HepG2 (cell line): ENCODE measurements at regions not wholly inside any gene's neighbourhood (a gene's known extent, or its start where the extent isn't known, plus 50 kb on each side); places are given as distances from the start of the nearest gene placed in this dataset.

Source experiments
- ATAC-seq: fragments of 200-7000 bp; cut with Tn5 transposase; 3 replicates; pipeline ENCODE4 v1.9.1; 2020; ENCODE audit warnings: mild to moderate bottlenecking, moderate library complexity
- BruUV-seq: library from RNA; stranded (reverse); fragments of 400-500 nt; replicated peaks from 2 replicates; lab custom pipeline; 2021; lab: Mats Ljungman, UMichigan
- CTCF ChIA-PET: fragments of 300-600 bp; formaldehyde crosslinking; extraction: SDS; loops from one replicate; lab custom pipeline; 2021; ENCODE audit warnings: low total read pairs, inconsistent platforms, low intra/inter-chr PET ratio; lab: Yijun Ruan, JAX
- POLR2A ChIA-PET: fragments of 350-600 bp; sonication (Branson Sonifier 250); formaldehyde crosslinking; loops from one replicate; lab custom pipeline; 2020; ENCODE audit warnings: antibody characterized with exemption, inconsistent platforms; lab: Yijun Ruan, JAX
- DNase-seq: peaks from one replicate; pipeline ENCODE4 v3.0.0-alpha.2; 2015; ENCODE audit warnings: low spot score
- FAIRE-seq: peaks from 3 replicates; lab custom pipeline; 2011; peaks lifted over from hg19 to GRCh38; lab: Jason Lieb, UNC
- H2AFZ ChIP-seq: one replicate; pipeline ENCODE4 v1.6.1; 2011; ENCODE audit warnings: low read length, inconsistent platforms
- H3K27ac ChIP-seq: fragments of 300-600 bp; 3 replicates; pipeline ENCODE4 v1.8.0; 2011; ENCODE audit warnings: mixed run types, mild to moderate bottlenecking, mixed read lengths, low read length, inconsistent platforms; ENCODE audit not compliant: insufficient read depth; ENCODE audit errors: extremely low read length
- H3K27me3 ChIP-seq, 2 experiments: fragments of 200-600 bp in 1 of 2; 2 replicates in 1 of 2; 3 replicates in 1 of 2; pipeline versions ENCODE4 v1.6.0 to v1.8.0; 2011; ENCODE audit warnings: low read length in 2 of 2, mild to moderate bottlenecking in 2 of 2, moderate library complexity in 2 of 2, inconsistent platforms in 1 of 2; ENCODE audit not compliant: insufficient read depth in 2 of 2, control insufficient read depth in 1 of 2
- H3K36me3 ChIP-seq, 2 experiments: fragments of 200-600 bp in 1 of 2; replicated peaks in 1 of 2; 2 replicates in 1 of 2; 3 replicates in 1 of 2; pipeline versions ENCODE4 v1.5.1 to v1.8.0; 2011; ENCODE audit warnings: low read length in 2 of 2, inconsistent platforms in 1 of 2; ENCODE audit not compliant: insufficient read depth in 2 of 2, control insufficient read depth in 1 of 2
- H3K4me1 ChIP-seq: 2 replicates; pipeline ENCODE4 v1.5.1; 2012; ENCODE audit warnings: low read length, inconsistent platforms; ENCODE audit not compliant: insufficient read depth
- H3K4me2 ChIP-seq: 2 replicates; pipeline ENCODE4 v1.6.0; 2011; ENCODE audit warnings: low read depth, low read length, inconsistent platforms
- H3K4me3 ChIP-seq, 3 experiments: fragments of 200-600 bp in 1 of 3; sonication (generic), shearing (Covaris generic) in 1 of 3; replicated peaks in 1 of 3; 2 replicates each; pipeline ENCODE4 v1.5.1; 2011 to 2016; ENCODE audit warnings: low read length in 3 of 3, inconsistent platforms in 2 of 3, low read depth in 2 of 3, mild to moderate bottlenecking in 2 of 3, control low read depth in 1 of 3, mixed read lengths in 1 of 3; ENCODE audit not compliant: insufficient read depth in 1 of 3
- H3K79me2 ChIP-seq: one replicate; pipeline ENCODE4 v1.6.1; 2011; ENCODE audit warnings: low read length, inconsistent platforms; ENCODE audit not compliant: insufficient read depth
- H3K9ac ChIP-seq: 2 replicates; pipeline ENCODE4 v1.6.0; 2011; ENCODE audit warnings: mild to moderate bottlenecking, low read depth, low read length, inconsistent platforms; ENCODE audit not compliant: insufficient read depth
- H3K9me3 ChIP-seq: 2 replicates; pipeline ENCODE4 v1.5.1; 2012; ENCODE audit warnings: mild to moderate bottlenecking, low read length
- H4K20me1 ChIP-seq: 2 replicates; pipeline ENCODE4 v1.6.0; 2011; ENCODE audit warnings: inconsistent platforms, mild to moderate bottlenecking, low read length, moderate library complexity; ENCODE audit not compliant: insufficient read depth
- ATAD3A ChIP-seq: sonication (generic); formaldehyde crosslinking; IDR thresholded peaks from 2 replicates; pipeline ENCODE4 v1.4.0; 2020; ENCODE audit warnings: missing genetic modification reagents
- GABPA ChIP-seq, 2 experiments: IDR thresholded peaks; 2 replicates each; pipeline ENCODE4 v1.6.1; 2011 to 2016; ENCODE audit warnings: low read depth in 2 of 2, low read length in 1 of 2, missing biosample characterization in 1 of 2, missing genetic modification characterization in 1 of 2
- HIVEP1 ChIP-seq: sonication (generic); formaldehyde crosslinking; IDR thresholded peaks from 2 replicates; pipeline ENCODE4 v1.4.0; 2020; ENCODE audit warnings: mild to moderate bottlenecking, missing genetic modification reagents
- NR2F1 ChIP-seq, 2 experiments: fragments of 450-650 bp in 1 of 2; formaldehyde crosslinking in 1 of 2; IDR thresholded peaks; 2 replicates each; pipeline versions ENCODE4 v1.5.0 to v1.6.1; 2016 to 2020; ENCODE audit warnings: mild to moderate bottlenecking in 1 of 2, missing compliant biosample characterization in 1 of 2, missing genetic modification reagents in 1 of 2, moderate library complexity in 1 of 2
- SOX6 ChIP-seq, 2 experiments: fragments of 450-650 bp in 1 of 2; sonication (generic) in 1 of 2; formaldehyde crosslinking in 1 of 2; IDR thresholded peaks; 2 replicates each; pipeline versions ENCODE4 v1.4.0 to v1.6.1; 2017 to 2020; ENCODE audit warnings: antibody characterized with exemption in 1 of 2, mild to moderate bottlenecking in 1 of 2, missing genetic modification reagents in 1 of 2
- ZNF121 ChIP-seq: sonication (generic); formaldehyde crosslinking; IDR thresholded peaks from 2 replicates; pipeline ENCODE4 v1.5.0; 2020; ENCODE audit warnings: mild to moderate bottlenecking, missing genetic modification reagents
- WGBS: methylation state at CpG from one replicate; pipeline ENCODE4 v1.1.6; 2017; ENCODE audit warnings: low lambda C conversion rate; 5-methylcytosine and 5-hydroxymethylcytosine counted together
- in situ Hi-C: cut with HindIII; loops from 2 replicates; pipeline ENCODE4 v1.10.0; 2017; ENCODE audit warnings: low pct_unique_long_range_greater_than_20kb; ENCODE audit not compliant: extremely low pct_ligation_motif_present
- intact Hi-C: fragments of 100-400 bp; cut with micrococcal nuclease; formaldehyde crosslinking; loops from one replicate; pipeline ENCODE4 v1.10.0; 2022; ENCODE audit not compliant: unreplicated experiment
- TF ChIP-seq, protein P1 (sequence below): sonication (generic); formaldehyde crosslinking; IDR thresholded peaks from 2 replicates; pipeline ENCODE4 v1.5.0; 2020; ENCODE audit warnings: mild to moderate bottlenecking, missing genetic modification reagents
- TF ChIP-seq, protein P2 (sequence below): IDR thresholded peaks from 2 replicates; pipeline ENCODE4 v1.6.1; 2016; ENCODE audit warnings: missing genetic modification reagents, missing compliant biosample characterization
- TF ChIP-seq, protein P3 (sequence below): sonication (generic); formaldehyde crosslinking; IDR thresholded peaks from 2 replicates; pipeline ENCODE4 v1.5.0; 2020; ENCODE audit warnings: mild to moderate bottlenecking, missing genetic modification reagents
- TF ChIP-seq, protein P4 (sequence below): sonication (generic); formaldehyde crosslinking; IDR thresholded peaks from 2 replicates; pipeline ENCODE4 v1.8.0; 2022; ENCODE audit warnings: mild to moderate bottlenecking, missing genetic modification reagents, moderate library complexity

DNA sequence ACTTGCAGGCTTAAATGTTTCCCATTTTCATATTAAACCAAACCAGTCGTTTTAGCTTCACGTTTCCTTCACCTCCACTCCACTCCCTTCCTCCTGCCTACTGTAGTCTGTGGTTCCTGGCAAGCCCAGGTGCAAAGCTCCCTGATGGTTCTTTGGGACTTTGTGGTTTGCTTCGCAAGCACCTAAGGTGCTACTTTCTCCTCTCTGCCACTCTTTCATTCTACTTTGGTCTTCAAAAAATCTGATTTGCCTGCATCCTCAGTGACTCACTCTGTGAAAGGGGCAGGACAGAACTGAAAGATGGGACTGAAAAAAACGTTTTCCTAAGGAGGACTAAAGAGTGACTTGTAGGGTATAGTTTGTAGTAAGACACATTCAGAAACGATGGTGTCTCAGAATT, 228.4 kb downstream of the CYRIA start:
- Histone ChIP-seq H4K20me1 (no peaks in the 10 kb centered on the region), H3K9me3 (no peaks in the 10 kb centered on the region), H3K4me1 (no peaks in the 10 kb centered on the region), H3K4me2 (no peak overlapping the region), H3K9ac (no peak overlapping the region), H3K36me3 (no peaks in the 10 kb centered on the region), H3K79me2 (no peaks in the 10 kb centered on the region), H3K27me3 (no peaks in the 10 kb centered on the region; a peak in 1 of 5 replicates), H2AFZ (no peak overlapping the region), H3K27ac (no peak overlapping the region), H3K4me3 (no peak overlapping the region)
- no peak for TF ChIP-seq ZNF121 (CRISPR knock-in tag)
- no peak for TF ChIP-seq NR2F1 (CRISPR knock-in tag; IDR thresholded peaks at IDR 0.05)
- TF ChIP-seq, protein P1, sequence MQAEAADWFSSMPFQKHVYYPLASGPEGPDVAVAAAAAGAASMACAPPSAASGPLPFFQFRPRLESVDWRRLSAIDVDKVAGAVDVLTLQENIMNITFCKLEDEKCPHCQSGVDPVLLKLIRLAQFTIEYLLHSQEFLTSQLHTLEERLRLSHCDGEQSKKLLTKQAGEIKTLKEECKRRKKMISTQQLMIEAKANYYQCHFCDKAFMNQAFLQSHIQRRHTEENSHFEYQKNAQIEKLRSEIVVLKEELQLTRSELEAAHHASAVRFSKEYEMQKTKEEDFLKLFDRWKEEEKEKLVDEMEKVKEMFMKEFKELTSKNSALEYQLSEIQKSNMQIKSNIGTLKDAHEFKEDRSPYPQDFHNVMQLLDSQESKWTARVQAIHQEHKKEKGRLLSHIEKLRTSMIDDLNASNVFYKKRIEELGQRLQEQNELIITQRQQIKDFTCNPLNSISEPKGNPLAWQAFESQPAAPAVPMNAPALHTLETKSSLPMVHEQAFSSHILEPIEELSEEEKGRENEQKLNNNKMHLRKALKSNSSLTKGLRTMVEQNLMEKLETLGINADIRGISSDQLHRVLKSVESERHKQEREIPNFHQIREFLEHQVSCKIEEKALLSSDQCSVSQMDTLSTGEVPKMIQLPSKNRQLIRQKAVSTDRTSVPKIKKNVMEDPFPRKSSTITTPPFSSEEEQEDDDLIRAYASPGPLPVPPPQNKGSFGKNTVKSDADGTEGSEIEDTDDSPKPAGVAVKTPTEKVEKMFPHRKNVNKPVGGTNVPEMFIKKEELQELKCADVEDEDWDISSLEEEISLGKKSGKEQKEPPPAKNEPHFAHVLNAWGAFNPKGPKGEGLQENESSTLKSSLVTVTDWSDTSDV (CRISPR knock-in tag): no peak
- no peak for TF ChIP-seq ATAD3A (CRISPR knock-in tag)
- TF ChIP-seq HIVEP1: no peak
- TF ChIP-seq, protein P2, sequence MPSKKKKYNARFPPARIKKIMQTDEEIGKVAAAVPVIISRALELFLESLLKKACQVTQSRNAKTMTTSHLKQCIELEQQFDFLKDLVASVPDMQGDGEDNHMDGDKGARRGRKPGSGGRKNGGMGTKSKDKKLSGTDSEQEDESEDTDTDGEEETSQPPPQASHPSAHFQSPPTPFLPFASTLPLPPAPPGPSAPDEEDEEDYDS (CRISPR knock-in tag): no peak
- TF ChIP-seq SOX6 (IDR thresholded peaks at IDR 0.05): no peak
- TF ChIP-seq SOX6 (CRISPR knock-in tag; IDR thresholded peaks at IDR 0.05): no peak
- TF ChIP-seq, protein P3, sequence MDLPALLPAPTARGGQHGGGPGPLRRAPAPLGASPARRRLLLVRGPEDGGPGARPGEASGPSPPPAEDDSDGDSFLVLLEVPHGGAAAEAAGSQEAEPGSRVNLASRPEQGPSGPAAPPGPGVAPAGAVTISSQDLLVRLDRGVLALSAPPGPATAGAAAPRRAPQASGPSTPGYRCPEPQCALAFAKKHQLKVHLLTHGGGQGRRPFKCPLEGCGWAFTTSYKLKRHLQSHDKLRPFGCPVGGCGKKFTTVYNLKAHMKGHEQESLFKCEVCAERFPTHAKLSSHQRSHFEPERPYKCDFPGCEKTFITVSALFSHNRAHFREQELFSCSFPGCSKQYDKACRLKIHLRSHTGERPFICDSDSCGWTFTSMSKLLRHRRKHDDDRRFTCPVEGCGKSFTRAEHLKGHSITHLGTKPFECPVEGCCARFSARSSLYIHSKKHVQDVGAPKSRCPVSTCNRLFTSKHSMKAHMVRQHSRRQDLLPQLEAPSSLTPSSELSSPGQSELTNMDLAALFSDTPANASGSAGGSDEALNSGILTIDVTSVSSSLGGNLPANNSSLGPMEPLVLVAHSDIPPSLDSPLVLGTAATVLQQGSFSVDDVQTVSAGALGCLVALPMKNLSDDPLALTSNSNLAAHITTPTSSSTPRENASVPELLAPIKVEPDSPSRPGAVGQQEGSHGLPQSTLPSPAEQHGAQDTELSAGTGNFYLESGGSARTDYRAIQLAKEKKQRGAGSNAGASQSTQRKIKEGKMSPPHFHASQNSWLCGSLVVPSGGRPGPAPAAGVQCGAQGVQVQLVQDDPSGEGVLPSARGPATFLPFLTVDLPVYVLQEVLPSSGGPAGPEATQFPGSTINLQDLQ (CRISPR knock-in tag): no peak
- TF ChIP-seq GABPA (IDR thresholded peaks at IDR 0.05; ENCODE audit: low read depth, low read length): no peak
- TF ChIP-seq GABPA (CRISPR knock-in tag; IDR thresholded peaks at IDR 0.05; ENCODE audit: low read depth): no peak
- TF ChIP-seq, protein P4, sequence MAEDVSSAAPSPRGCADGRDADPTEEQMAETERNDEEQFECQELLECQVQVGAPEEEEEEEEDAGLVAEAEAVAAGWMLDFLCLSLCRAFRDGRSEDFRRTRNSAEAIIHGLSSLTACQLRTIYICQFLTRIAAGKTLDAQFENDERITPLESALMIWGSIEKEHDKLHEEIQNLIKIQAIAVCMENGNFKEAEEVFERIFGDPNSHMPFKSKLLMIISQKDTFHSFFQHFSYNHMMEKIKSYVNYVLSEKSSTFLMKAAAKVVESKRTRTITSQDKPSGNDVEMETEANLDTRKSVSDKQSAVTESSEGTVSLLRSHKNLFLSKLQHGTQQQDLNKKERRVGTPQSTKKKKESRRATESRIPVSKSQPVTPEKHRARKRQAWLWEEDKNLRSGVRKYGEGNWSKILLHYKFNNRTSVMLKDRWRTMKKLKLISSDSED (CRISPR knock-in tag): no peak
- in situ Hi-C loops: no loop called here
- CTCF ChIA-PET: no interaction called here
- POLR2A ChIA-PET: no interaction called here
- FAIRE-seq: no peak
- no TSS peak for BruUV-seq
- no peak for DNase-seq
- ATAC-seq: no peak
- intact Hi-C loops: no loop called here
- 21% methylated on average over 5 of the region's 5 CpGs for WGBS
